NCI-H2196 treated with DMSO at 0.1 percent for 48 hours (cell line): ENCODE measurements at regions not wholly inside any gene's neighbourhood (a gene's known extent, or its start where the extent isn't known, plus 50 kb on each side); places are given as distances from the start of the nearest gene placed in this dataset.

Experiments used
- DNase-seq: peaks from one replicate; lab custom pipeline; 2025; ENCODE audit not compliant: unreplicated experiment; lab: John Stamatoyannopoulos, UW

DNA sequence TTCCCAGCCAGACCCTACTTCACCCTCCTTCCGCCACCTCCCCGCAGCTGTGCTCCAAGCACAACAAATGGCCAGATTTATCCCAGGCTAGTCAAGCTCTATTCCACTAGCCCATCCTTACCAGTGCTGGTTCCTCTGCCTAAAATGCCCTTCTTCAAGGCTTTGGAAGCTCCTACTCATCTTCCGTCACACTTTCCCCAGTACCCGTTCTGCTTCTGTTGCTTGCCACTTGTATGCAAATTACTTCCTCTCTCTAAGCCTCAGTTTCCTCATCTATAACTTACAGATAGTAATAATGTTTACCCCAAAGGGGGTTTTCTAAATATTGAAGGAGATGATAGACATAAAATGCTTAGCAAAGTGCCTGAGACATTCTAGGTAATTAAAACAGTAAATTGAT, 193.1 kb downstream of the MAFB start:
- DNase-seq: no peak

DNA sequence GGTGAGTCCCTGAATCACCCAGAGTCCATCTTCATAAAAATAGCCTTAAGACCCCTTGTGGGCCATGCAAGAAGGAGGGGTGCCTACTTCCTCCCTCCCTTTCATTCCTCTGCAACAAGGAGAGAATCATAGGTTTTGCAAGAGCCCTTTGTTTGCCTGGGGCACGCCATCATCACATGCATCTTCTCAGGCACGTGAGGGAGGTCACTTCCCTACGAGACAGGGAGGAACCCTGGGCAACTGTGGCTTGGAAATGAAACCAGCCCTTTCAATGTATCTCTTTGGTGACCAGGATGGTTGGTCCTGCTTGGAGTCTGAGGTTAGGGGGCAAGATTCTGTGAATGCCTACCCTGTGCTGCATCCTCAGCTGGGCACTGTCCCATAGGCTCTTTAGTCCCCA, 194.8 kb downstream of the MAFB start:
- no peak for DNase-seq

DNA sequence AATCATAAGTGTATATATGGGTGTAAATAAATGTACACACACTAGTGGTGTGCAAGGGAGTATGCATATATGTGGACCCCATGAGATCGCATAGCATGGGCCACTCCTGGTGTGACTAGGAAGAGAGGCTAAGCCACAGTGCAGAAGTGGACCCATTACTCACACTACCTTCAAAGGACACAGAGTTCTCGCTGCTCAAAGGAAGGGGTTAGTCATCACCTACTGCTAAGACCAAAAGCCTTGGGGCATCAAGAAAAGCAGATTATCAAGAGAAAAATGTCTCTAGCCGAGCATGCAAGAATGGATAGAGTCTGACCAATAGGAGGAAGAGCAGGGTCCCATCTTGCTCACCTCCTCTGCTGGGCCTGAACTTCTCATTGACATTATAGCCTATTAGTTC, 195.5 kb downstream of the MAFB start:
- DNase-seq: no peak

DNA sequence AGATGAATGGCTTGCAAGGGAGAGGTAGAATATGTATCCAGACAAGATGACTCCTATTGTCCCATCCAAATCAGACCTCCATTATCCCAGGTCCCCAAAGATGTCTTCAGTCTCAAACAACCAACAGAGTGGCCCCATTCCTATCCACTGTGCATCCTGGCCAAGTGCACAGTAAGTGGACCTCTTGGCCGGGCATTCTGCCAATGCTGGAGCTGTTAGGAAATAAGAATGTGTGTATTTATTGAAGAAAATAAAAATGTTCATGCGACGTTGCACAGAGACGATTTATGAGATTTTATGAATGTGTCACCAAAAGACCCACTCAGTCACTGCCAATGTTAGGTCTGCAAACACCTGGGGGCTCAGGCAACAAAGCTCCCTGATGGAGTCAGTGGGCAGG, 196.0 kb downstream of the MAFB start:
- DNase-seq: no peak

DNA sequence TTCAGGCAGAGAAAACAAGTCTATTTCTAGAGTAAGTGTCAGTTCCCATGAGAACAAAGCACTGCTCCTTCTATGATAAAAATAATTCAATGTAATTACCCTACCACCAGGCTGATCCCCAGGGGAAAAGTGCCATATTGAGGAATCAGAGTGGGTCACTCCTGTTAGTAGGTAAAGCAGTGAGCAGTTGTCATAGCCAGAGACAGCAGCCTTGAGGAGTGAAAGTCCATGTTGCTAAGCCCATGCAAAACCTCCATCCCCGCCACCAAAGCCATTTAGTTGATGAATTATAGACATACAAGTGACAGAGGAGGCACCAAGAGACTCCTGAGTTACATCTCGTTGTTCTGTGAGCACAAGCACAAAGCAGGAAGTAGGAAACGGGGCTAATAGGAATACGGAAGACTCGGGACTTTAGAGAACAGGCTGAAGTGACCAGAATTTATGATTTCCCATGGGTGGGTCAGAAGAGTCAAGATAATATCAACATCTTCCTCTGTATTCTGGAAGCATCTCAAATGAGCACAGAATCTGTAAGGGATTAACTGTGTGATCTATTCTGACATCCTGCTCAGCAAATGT, 197.9 kb downstream of the MAFB start:
- no peak for DNase-seq

DNA sequence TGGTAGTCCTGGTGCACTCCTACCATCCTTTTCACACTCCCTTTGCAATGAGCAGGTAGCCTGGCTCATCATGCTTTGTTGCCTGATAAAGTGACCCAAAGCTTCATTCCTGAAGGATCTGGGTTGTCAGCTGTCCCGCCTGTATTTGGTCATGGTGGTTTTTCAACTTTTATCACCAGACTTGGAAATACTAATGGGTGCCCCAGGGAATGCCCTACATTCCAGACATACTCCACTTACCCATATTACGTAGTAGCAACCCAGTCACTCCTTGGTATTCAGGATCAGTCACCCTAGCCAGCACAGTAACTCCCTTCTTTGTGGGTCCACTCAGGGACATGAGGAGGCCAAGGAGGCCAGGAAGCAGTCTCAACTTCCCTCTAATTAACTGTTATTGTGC, 199.2 kb downstream of the MAFB start:
- DNase-seq: no peak

DNA sequence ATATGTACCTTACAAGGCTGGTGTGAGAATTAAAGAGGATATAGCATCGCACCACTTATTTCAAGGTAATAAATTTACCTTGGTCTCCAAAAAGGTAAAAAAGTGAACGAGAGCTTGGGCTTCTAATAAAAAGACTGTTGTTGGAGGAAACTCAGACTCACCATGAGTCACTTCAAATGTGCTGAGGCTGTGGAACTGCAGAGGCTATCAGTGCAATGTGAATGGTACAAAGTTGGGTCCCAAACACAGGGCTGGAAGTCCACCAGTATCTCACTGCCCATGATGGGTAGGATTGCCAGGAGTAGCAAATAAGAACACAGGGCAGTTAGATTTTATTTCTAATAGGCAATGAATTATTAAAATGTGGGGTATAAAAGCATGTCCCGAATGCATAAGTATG, 200.6 kb downstream of the MAFB start:
- DNase-seq: no peak

DNA sequence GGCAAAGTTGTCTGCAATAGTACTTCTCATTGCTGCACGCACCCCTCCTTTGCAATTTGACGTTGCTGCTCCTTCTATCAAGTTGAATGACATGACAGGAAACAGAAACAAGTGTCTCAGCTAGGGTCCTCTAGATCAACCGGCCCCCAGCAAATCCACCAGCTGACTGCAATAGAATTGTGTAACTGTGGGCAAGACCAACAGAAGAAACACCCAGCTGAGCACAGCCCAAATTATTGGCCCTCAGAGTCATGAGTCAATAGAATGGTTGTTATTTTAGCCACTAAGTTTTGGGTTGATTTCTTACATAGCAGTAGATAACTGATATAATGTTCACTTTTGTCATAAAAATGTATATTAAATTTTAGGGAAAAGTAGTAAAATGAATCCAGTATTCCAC, 202.7 kb downstream of the MAFB start:
- DNase-seq: no peak

DNA sequence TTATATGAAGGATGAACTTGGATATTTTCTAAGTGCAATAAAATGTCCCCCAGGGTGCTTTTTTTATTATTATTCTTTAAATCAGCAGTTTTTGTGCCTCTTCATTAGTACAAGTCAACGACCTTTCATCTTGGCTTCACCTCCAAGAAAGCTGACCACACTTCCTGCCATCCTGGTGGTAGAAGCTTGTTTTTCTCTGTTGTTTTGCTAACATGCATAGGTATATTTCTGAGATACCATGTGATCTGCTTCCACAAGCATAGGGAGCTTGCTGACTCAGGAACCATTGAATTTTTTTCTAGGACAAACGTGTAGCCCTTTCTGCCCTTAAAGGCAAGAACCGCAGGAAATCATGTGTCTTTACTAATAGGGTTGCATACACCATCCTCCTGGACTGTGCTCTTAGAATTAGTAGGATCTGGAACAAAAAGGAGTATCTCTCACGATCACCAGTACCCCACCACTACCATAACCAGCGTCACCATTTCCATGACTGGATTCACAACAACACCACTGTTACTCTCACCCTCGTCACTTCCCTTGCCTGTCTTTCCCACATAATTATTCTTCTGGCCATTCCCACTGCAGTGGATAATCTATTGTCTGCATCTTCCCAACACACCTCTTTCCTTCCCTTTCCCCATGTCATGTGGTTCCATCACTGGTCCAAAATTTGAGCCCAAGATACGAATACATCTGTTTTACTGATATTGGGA, 207.1 kb downstream of the MAFB start:
- no peak for DNase-seq

DNA sequence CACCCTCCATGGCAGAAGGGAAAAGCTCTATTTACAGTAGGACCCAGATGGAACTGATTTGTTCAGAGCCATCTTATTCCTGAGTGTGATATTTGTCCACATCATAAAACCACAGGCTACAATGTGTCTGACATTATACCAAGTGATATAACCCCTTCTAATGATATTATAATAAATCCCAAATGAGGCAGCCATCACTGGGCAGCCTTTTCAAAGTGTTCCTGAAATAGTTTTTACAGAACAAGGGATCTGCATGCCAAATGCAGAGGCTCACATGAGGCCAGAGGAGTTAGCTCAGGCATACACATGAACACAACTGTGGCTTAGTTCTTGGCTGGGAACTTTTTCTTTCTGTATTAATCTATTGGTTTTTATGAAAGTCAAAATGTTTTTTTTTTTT, 207.7 kb downstream of the MAFB start:
- no peak for DNase-seq

DNA sequence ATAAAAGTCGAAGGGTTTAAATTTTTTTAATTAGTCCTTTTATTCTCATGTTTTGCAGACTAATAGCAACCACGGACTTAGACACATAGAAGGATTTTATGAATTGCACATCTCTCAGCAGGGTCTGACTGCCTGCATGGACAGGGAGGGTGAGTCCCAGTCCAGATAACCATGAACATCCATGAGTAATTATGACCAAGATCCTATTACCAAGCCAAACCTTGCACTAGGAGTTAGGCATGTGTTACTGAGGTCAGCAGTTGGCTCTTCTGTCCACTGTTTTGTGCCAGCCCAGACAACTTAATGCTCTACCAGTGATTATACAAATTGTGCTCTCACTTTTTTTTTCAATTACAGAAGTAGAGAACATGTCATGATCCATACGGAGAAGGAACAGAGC, 211.2 kb downstream of the MAFB start:
- no peak for DNase-seq

DNA sequence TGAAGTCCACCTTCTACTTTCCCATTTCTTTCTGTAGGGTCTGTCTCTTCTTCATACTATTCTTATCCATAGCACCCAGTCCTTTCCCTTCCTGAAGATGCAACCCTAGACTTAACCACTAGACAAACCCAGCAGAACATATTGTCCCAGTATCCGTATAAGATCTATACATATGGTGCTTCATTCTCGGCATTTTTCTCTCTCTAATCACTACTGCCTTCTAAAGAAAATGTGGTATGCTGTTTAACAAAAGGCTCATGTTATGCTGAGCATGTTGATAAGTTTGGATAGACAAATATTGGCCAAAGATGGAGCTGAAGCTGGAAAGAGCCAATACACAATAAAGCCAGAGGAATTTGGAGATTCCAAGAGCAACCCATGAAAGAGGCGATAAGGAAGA, 212.6 kb downstream of the MAFB start:
- DNase-seq: no peak

DNA sequence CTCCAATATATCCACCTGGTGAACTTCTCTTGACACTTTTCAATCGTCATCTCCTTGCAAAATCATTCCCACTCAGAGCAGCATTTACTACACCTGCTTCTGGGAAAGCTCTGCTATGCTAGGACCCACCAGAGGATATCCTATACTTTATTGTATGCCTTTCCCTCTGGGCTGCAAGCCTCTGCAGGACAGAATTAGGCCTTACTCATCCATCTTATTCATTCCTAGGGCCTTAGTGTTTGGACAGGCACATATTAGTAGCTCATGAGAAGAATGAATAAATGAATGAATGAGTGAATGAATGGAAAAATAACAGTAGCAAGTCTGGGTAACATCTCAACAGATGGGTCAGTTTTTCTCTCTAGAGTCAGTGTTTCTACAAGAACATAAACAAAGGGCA, 216.1 kb downstream of the MAFB start:
- no peak for DNase-seq

DNA sequence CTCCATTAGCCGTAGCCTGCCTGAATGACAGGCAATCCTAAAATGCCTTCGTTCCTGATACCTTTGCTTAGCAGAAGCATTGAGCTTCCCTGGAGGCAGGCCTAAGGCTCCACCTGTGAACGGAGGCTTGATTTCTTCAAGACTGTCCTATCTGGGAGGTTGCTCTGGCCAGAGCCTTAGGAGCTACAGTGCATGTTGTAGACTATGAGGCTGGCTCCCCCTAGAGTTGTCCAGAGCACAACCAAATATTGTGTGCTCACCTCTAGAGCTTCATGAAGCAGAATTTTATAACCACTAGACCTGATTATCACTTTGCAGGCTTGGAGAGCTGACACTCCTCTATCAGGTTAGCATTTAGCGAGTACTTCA, 217.8 kb downstream of the MAFB start:
- DNase-seq: no peak

DNA sequence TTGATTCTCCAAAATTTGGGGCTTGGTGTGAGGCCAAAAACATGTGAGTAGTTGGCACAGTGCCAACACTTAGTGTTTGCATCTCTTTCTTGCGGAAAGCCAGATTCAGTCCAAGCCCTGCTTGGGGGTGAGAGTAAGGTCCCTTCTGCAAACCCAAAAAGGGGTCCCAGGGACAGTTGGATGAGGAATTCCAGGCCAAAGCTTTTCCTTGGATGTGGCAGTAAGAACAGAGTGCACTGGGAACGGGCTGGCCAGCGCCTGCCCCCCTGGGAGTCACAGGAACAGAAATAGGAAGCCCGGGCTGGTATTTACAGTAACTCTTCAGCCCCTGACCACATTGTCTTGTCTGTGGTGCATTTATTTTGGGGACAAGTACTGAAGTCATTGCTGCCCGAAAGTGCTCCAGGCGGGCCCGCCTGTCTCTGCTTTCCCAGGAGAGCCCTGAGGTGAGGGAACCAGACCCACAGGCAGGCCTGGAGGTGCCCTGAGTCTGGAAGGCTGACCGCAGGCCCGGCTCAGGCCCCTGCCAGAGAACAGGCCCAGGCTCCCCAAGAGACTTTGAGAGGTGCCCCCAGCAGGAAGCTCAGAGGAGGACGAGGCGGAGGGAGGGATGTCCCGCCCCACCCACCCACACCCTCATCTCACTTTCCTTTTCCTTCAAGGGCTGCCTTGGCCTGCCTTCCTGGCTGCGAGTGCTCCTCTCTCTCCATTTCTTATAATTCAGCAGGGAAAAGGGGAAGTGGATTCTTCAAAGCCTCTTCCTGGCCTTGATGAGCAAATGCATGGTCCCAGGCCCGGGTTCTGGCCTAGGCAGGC, 218.4 kb downstream of the MAFB start:
- no peak for DNase-seq

DNA sequence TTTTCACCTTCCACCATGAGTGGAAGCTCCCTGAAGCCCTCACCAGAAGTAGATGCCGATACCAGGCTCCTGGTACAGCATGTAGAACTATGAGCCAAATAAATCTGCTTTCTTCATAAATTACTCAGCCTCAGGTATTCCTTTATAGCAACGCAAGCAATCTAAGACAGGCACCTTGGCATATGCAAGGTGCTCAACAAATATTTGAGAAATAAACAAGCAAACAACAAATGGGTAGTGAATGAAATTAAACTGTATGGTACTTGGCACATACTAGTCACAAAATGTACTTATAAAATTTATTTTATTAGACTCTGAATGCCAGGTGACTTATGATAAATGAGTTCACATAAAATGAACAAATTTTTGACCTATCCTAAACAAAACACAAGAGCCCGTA, 220.3 kb downstream of the MAFB start:
- no peak for DNase-seq

DNA sequence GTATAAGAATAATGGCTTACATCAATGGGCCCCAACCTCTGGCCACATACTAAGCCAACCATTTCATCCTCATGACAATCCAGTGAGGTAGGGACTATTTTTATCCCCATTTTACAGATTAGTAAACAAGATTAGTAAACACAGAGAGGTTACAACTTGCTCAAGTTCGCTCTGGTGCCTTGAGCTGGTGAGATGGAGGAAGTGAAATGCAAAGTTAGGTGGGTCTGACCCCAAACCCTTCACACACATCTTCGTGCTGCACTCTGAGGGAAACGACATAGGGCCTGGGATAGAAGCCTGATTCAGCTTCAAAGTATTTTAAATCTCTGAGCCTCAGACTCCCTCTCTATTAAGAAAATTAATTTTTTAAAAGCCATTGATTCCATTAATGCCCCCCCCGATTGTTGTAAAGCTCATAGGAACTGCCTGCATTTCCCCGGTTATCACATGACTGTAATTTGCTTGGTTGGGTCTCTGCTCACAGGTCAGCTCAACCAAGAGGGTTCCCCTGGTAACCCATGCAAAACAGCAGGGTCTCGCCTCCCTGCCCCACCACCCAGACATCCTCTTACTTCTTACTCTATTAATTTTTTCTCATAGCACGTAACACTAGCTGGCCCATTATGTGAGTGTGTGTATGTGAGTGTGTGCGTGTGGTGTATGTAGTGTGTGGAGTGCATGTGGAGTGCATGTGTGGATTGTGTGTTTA, 221.2 kb downstream of the MAFB start:
- DNase-seq: no peak

DNA sequence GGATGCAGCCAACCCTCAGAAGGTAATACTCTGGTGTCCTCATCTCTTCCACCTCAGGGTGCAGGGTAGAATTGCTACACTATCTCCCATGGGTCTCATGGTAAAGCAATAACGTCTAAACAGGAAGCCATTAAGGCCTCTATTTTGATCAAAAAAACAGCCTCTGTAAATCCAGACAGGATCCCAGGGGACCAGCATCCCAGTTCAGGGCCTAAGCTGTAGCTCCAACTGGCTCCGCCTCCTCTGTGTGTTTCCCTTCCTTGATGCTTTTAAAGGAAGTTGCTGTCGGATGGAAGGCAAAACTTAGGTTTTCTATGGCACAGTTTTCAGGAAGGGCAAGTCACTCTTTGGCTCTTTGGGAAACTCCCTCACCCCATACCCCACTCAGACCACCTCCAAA, 222.0 kb downstream of the MAFB start:
- DNase-seq: no peak

DNA sequence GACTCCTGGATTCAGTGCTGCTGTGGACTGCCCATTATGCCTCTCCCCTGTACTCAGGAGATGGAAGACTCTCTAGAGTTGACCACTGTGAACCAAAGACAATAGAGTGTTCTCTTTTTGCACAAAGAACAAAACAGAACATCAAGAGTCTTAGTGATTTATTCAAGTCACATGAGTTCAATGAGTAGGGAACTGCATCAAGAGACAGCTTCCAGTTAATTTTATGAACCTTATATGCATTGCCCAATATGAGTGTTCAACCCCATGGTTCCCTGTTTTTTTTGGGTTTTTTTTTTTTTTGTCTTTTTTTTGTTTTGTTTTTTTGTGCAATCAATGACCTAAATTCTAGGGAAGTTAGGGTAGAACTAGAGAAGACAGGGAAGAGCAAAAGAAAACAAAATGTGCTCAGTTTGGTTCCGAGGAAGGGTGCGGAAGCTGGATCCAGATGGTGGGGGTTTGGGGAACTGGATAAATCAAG, 224.3 kb downstream of the MAFB start:
- no peak for DNase-seq

DNA sequence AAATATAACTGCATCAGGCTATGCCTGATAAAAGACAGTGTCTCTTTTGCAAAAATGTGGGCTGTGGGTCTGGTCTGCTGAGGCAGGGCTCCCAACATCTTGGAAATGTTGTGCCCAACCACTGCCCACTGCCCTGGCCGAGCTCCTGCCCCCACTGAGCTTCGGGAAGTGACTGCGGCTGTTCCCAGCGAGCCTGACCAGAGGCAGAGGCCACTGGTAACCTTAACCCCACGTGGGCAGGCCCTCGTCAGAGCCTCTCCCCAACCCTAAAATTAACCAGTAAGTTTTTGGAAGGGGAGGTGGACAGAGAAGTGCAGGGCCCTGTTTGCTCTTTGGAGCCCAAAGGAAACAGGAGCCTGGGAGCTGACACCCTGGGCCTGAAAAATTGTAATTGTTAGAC, 225.9 kb downstream of the MAFB start:
- no peak for DNase-seq

DNA sequence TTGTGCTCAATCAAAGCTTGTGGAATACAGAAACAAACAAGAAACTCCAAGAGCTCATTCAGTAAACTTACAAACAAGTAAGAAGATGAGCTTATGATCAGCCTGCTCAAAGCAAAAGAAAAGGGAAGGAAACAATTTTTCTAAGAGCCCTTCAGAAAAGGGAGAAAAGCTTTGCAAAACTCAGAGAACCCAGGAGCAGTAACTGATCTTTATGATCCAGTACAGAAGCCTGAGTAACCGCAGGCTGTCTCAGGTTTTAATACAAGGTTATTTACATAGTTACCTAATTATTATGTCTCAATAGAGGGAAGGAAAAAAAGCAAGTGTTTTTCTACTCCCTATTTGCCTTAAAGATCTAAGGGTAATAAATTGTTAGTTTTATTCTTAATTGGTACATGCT, 226.5 kb downstream of the MAFB start:
- no peak for DNase-seq

DNA sequence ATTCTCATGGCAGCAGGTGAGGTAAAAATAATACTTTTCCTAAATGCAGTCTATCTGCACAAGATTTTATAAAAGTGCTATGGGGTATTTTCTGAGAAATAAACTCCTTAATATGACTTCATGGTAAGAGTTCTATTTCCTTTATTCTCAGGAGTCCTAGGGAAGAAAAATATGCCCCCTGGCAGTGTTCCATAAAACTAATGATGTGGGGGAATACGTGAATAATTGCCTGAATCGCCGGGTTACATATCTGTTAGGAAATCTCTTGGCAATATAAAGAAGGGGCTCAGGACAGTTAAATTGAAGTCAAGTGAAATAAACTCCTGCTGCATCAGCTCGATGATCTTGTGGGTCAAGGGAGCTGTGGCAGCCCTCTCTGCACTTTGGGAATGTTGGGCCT, 229.7 kb downstream of the MAFB start:
- no peak for DNase-seq
